Endothelial cell of umbilical vein (primary cell): ENCODE measurements at regions not wholly inside any gene's neighbourhood (a gene's known extent, or its start where the extent isn't known, plus 50 kb on each side); places are given as distances from the start of the nearest gene placed in this dataset.

Source experiments
- BruUV-seq: library from RNA; stranded (reverse); fragments of 400-500 nt; replicated peaks from 2 replicates; lab custom pipeline; 2021; lab: Mats Ljungman, UMichigan
- CTCF ChIA-PET: fragments of 300-600, 350-600 bp; sonication (Branson Sonifier 250); formaldehyde crosslinking; loops from one replicate; lab custom pipeline; 2021; ENCODE audit warnings: antibody characterized with exemption, inconsistent platforms; lab: Charles Lee
- POLR2A ChIA-PET: fragments of 300-600, 350-600 bp; sonication (Branson Sonifier 250); formaldehyde crosslinking; loops from one replicate; lab custom pipeline; 2021; ENCODE audit warnings: antibody characterized with exemption, inconsistent platforms; lab: Charles Lee
- DNase-seq: peaks from one replicate; pipeline ENCODE4 v3.0.0-alpha.2; 2011; ENCODE audit warnings: low read depth, low spot score
- FAIRE-seq: peaks from 2 replicates; lab custom pipeline; 2011; peaks lifted over from hg19 to GRCh38; lab: Jason Lieb, UNC
- H2AFZ ChIP-seq: 2 replicates; pipeline ENCODE4 v1.6.0; 2012; ENCODE audit warnings: low read depth, low read length, control low read depth, inconsistent platforms
- H3K27ac ChIP-seq: 2 replicates; pipeline ENCODE4 v1.5.1; 2011; ENCODE audit warnings: low read depth, mild to moderate bottlenecking, control low read depth, low read length, moderate library complexity; ENCODE audit not compliant: insufficient read depth
- H3K27me3 ChIP-seq, 2 experiments: 2 replicates each; pipeline versions ENCODE4 v1.6.0 to v1.6.1; 2011; ENCODE audit warnings: low read length in 2 of 2, mixed read lengths in 1 of 2; ENCODE audit not compliant: control insufficient read depth in 2 of 2, insufficient read depth in 2 of 2
- H3K36me3 ChIP-seq, 2 experiments: 2 replicates in 1 of 2; 3 replicates in 1 of 2; pipeline ENCODE4 v1.5.1; 2011; ENCODE audit warnings: low read length in 2 of 2, mild to moderate bottlenecking in 1 of 2, moderate library complexity in 1 of 2; ENCODE audit not compliant: control insufficient read depth in 2 of 2, insufficient read depth in 2 of 2; ENCODE audit errors: extremely low read depth in 1 of 2
- H3K4me1 ChIP-seq: 3 replicates; pipeline ENCODE4 v1.5.1; 2011; ENCODE audit warnings: mild to moderate bottlenecking, low read length; ENCODE audit not compliant: control insufficient read depth, insufficient read depth; ENCODE audit errors: extremely low read depth
- H3K4me2 ChIP-seq: 2 replicates; pipeline ENCODE4 v1.6.1; 2011; ENCODE audit warnings: low read length, control low read depth, mixed read lengths; ENCODE audit not compliant: insufficient read depth
- H3K4me3 ChIP-seq, 3 experiments: fragments of 200-600 bp in 1 of 3; sonication (generic), shearing (Covaris generic) in 1 of 3; replicated peaks in 1 of 3; 2 replicates each; pipeline ENCODE4 v1.5.1; 2011 to 2016; ENCODE audit warnings: control low read depth in 3 of 3, low read length in 3 of 3, mild to moderate bottlenecking in 2 of 3, inconsistent platforms in 1 of 3, low read depth in 1 of 3, moderate library complexity in 1 of 3; ENCODE audit not compliant: insufficient read depth in 1 of 3
- H3K79me2 ChIP-seq: 2 replicates; pipeline ENCODE4 v1.6.0; 2012; ENCODE audit warnings: low read length, inconsistent platforms; ENCODE audit not compliant: control insufficient read depth, insufficient read depth
- H3K9ac ChIP-seq: replicated peaks from 2 replicates; pipeline ENCODE3; 2011; ENCODE audit warnings: low read length, control low read depth; ENCODE audit not compliant: insufficient read depth; ENCODE audit errors: extremely low read depth
- H3K9me1 ChIP-seq: replicated peaks from 3 replicates; pipeline ENCODE4 v1.6.0; 2011; ENCODE audit warnings: mild to moderate bottlenecking, low read length; ENCODE audit not compliant: control insufficient read depth, insufficient read depth; ENCODE audit errors: extremely low read depth
- H3K9me3 ChIP-seq: replicated peaks from 2 replicates; pipeline ENCODE4 v1.5.1; 2012; ENCODE audit warnings: low read length, inconsistent platforms; ENCODE audit not compliant: control insufficient read depth, insufficient read depth
- H4K20me1 ChIP-seq: replicated peaks from 2 replicates; pipeline ENCODE3; 2011; ENCODE audit warnings: mild to moderate bottlenecking, low read length; ENCODE audit not compliant: control insufficient read depth, insufficient read depth; ENCODE audit errors: extremely low read depth
- CTCF ChIP-seq, 2 donors: IDR thresholded peaks; 1 replicate in 1 of 2; 2 replicates in 1 of 2; pipeline ENCODE4 v1.5.1; 2011; ENCODE audit warnings: low read length in 2 of 2, mild to moderate bottlenecking in 2 of 2, moderate library complexity in 2 of 2, control low read depth in 1 of 2, inconsistent platforms in 1 of 2, low read depth in 1 of 2; ENCODE audit not compliant: insufficient read depth in 1 of 2; ENCODE audit errors: extremely low read depth in 1 of 2
- EZH2 ChIP-seq: IDR thresholded peaks from 2 replicates; pipeline ENCODE4 v1.6.1; 2012; ENCODE audit warnings: borderline replicate concordance, low read depth, mild to moderate bottlenecking, moderate library complexity, low read length, inconsistent platforms; ENCODE audit not compliant: severe bottlenecking
- FOS ChIP-seq: IDR thresholded peaks from 2 replicates; pipeline ENCODE4 v1.6.1; 2011; ENCODE audit warnings: mild to moderate bottlenecking, low read length, moderate library complexity, borderline replicate concordance; ENCODE audit not compliant: insufficient read depth
- GATA2 ChIP-seq: IDR thresholded peaks from 2 replicates; pipeline ENCODE4 v1.7.0; 2011; ENCODE audit warnings: low read depth, mild to moderate bottlenecking, moderate library complexity, mixed read lengths, low read length; ENCODE audit not compliant: insufficient read length, insufficient read depth
- JUN ChIP-seq: IDR thresholded peaks from 2 replicates; pipeline ENCODE4 v1.6.1; 2011; ENCODE audit warnings: borderline replicate concordance, low read depth; ENCODE audit not compliant: insufficient read length, insufficient read depth
- MAX ChIP-seq: IDR thresholded peaks from 2 replicates; pipeline ENCODE4 v1.6.1; 2011; ENCODE audit not compliant: insufficient read depth, insufficient read length
- MYC ChIP-seq: IDR thresholded peaks from one replicate; pipeline ENCODE4 v1.6.1; 2011; ENCODE audit warnings: mild to moderate bottlenecking, low read depth, low read length
- POLR2A ChIP-seq: IDR thresholded peaks from 2 replicates; pipeline ENCODE4 v1.6.1; 2012; ENCODE audit warnings: low read depth, mild to moderate bottlenecking, control low read depth, low read length
- POLR2AphosphoS5 ChIP-seq: IDR thresholded peaks from 2 replicates; pipeline ENCODE4 v1.6.1; 2012; ENCODE audit warnings: low read depth, mild to moderate bottlenecking, control low read depth, low read length, moderate library complexity; ENCODE audit not compliant: insufficient read depth
- dilution Hi-C: fragments of 300-500 bp; cut with MboI; formaldehyde crosslinking; loops from one replicate; pipeline ENCODE4 v1.15.0; 2019; ENCODE audit warnings: low sequenced_read_pairs; ENCODE audit not compliant: extremely low pct_ligation_motif_present
- intact Hi-C: fragments of 100-400 bp; cut with micrococcal nuclease; formaldehyde crosslinking; loops from one replicate; pipeline ENCODE4 v1.10.0; 2022

- H3K79me2 ChIP-seq, result no peaks in the 10 kb centered on the region
- peaks cover 18% of the 10 kb centered on the region for H3K4me1 ChIP-seq
- no peaks in the 10 kb centered on the region for H4K20me1 ChIP-seq
- H2AFZ ChIP-seq, result no peak overlapping the region
- H3K9me1 ChIP-seq, result no peaks in the 10 kb centered on the region
- FAIRE-seq, result no peak
- CTCF ChIA-PET, result interaction anchor here (1.2 kb wide), 1 partner anchor 260 kb away, joined by 3 read pairs; no protein-coding TSS in a partner anchor
- no TSS peak for BruUV-seq
- TF ChIP-seq JUN (no peak), POLR2AphosphoS5 (no peak), GATA2 (no peak), POLR2A (no peak), FOS (no peak), CTCF (IDR thresholded peaks at IDR 0.05; ENCODE audit: extremely low read depth in 1 of 2, insufficient read depth in 1 of 2, low read depth in 1 of 2, low read length in 2 of 2) (no peak), MYC (no peak), EZH2 (no peak), MAX (no peak)
- no peaks in the 10 kb centered on the region for H3K9me3 ChIP-seq
- H3K4me3 ChIP-seq, result no peak overlapping the region
- no peak for DNase-seq
- dilution Hi-C loops, result no loop called here
- no peak overlapping the region for H3K4me2 ChIP-seq
- POLR2A ChIA-PET, result no interaction called here
- H3K27me3 ChIP-seq, result peaks cover 12 to 13% of the 10 kb centered on the region in 2 experiments
- H3K36me3 ChIP-seq, result no peaks in the 10 kb centered on the region
- no peak overlapping the region for H3K27ac ChIP-seq
- no peak overlapping the region for H3K9ac ChIP-seq
- intact Hi-C loops, result no loop called here
Measured at GRCh38 chr2:42114091-42114490, 55.1 kb upstream of the EML4 start.
